Gastroesophageal sphincter (tissue), 4 donors: ENCODE measurements at regions not wholly inside any gene's neighbourhood (a gene's known extent, or its start where the extent isn't known, plus 50 kb on each side); places are given as distances from the start of the nearest gene placed in this dataset.
A peak's percentile ranks its signal among the peaks of the same experiment; 100 is the strongest.

Experiments used
- ATAC-seq: fragments of 150-250 bp; one replicate; pipeline ENCODE4 v1.9.1; 2016; ENCODE audit warnings: mild to moderate bottlenecking, moderate library complexity
- H3K27ac ChIP-seq, 4 donors: fragments of 200-600 bp; sonication (generic) in 3 of 4; 1 replicate in 3 of 4; 2 replicates in 1 of 4; pipeline ENCODE4 v1.5.1; 2016 to 2019
- H3K27me3 ChIP-seq: fragments of 200-600 bp; sonication (generic); one replicate; pipeline ENCODE4 v1.5.1; 2019
- H3K36me3 ChIP-seq, 2 donors: fragments of 200-600 bp; sonication (generic); one replicate each; pipeline ENCODE4 v1.5.1; 2019; ENCODE audit warnings: control low read depth in 1 of 2
- H3K4me1 ChIP-seq, 3 donors: fragments of 200-600 bp; sonication (generic); 1 replicate in 2 of 3; 2 replicates in 1 of 3; pipeline ENCODE4 v1.5.1; 2016 to 2019; ENCODE audit warnings: control low read depth in 2 of 3
- H3K4me3 ChIP-seq, 2 donors: fragments of 200-600 bp; sonication (generic); one replicate each; pipeline ENCODE4 v1.5.1; 2019; ENCODE audit warnings: mild to moderate bottlenecking in 1 of 2, moderate library complexity in 1 of 2
- H3K9me3 ChIP-seq, 3 donors: fragments of 200-600 bp; sonication (generic); one replicate each; pipeline ENCODE4 v1.5.1; 2017 to 2019; ENCODE audit warnings: control low read depth in 2 of 3
- CTCF ChIP-seq, 4 experiments: fragments of 200-600 bp in 2 of 4; fragments of 450-650 bp in 2 of 4; sonication (generic) in 1 of 4; IDR thresholded peaks; one replicate each; pipeline ENCODE4 v1.5.1; 2017 to 2019; ENCODE audit warnings: antibody characterized with exemption in 4 of 4, mild to moderate bottlenecking in 2 of 4, moderate library complexity in 2 of 4
- EP300 ChIP-seq: sonication (generic); formaldehyde crosslinking; IDR thresholded peaks from one replicate; pipeline ENCODE4 v1.6.1; 2017; ENCODE audit warnings: antibody characterized with exemption, mild to moderate bottlenecking
- POLR2A ChIP-seq, 2 donors: fragments of 450-650 bp; IDR thresholded peaks; one replicate each; pipeline ENCODE4 v1.6.1; 2017; ENCODE audit warnings: antibody characterized with exemption in 2 of 2, mild to moderate bottlenecking in 2 of 2, moderate library complexity in 1 of 2
- POLR2AphosphoS5 ChIP-seq: sonication (generic); formaldehyde crosslinking; IDR thresholded peaks from one replicate; pipeline ENCODE4 v1.6.1; 2017; ENCODE audit warnings: antibody characterized with exemption
- WGBS, 2 donors: methylation state at CpG; one replicate each; pipeline ENCODE4 v1.1.5; 2018; ENCODE audit warnings: low coverage in 1 of 2; 5-methylcytosine and 5-hydroxymethylcytosine counted together

GRCh38 chr1:81174811-81175476, 625.8 kb upstream of the ADGRL2 start:
- ATAC-seq = peak; percentile 34
- TF ChIP-seq POLR2A (IDR thresholded peaks at IDR 0.05) (no peak), EP300 (no peak), CTCF (IDR thresholded peaks at IDR 0.05) (no peak)
- H3K27me3 ChIP-seq = no peaks in the 10 kb centered on the region
- no peaks in the 10 kb centered on the region for H3K36me3 ChIP-seq
- peaks cover 0 to 34% (median 0%) of the 10 kb centered on the region in 3 donors for H3K9me3 ChIP-seq
- no peak overlapping the region for H3K27ac ChIP-seq
- no peaks in the 10 kb centered on the region for H3K4me1 ChIP-seq
- no peak overlapping the region for H3K4me3 ChIP-seq
- WGBS, 2 donors = 80 to 100% methylated on average over 1 of the region's 2 CpGs

GRCh38 chr1:81174052-81174451, 626.7 kb upstream of the ADGRL2 start:
- Histone ChIP-seq H3K27ac (no peak overlapping the region), H3K27me3 (no peaks in the 10 kb centered on the region), H3K4me3 (no peak overlapping the region), H3K9me3 (peaks cover 0 to 39% (median 0%) of the 10 kb centered on the region in 3 donors), H3K4me1 (no peaks in the 10 kb centered on the region), H3K36me3 (no peaks in the 10 kb centered on the region)
- no peak for TF ChIP-seq POLR2A (IDR thresholded peaks at IDR 0.05)
- TF ChIP-seq CTCF (IDR thresholded peaks at IDR 0.05) = no peak
- TF ChIP-seq EP300 = no peak
- no peak for TF ChIP-seq POLR2AphosphoS5
- 100% methylated on average over 1 of the region's 2 CpGs for WGBS, 2 donors
- no peak for ATAC-seq

GRCh38 chr1:81172483-81172882, 628.3 kb upstream of the ADGRL2 start:
- H3K9me3 ChIP-seq = peaks cover 0 to 39% (median 0%) of the 10 kb centered on the region in 3 donors
- TF ChIP-seq POLR2AphosphoS5 = no peak
- no peak for TF ChIP-seq POLR2A (IDR thresholded peaks at IDR 0.05)
- TF ChIP-seq CTCF (IDR thresholded peaks at IDR 0.05) = no peak
- no peak for TF ChIP-seq EP300
- H3K36me3 ChIP-seq = no peaks in the 10 kb centered on the region
- 76 to 93% methylated on average over 2 of the region's 2 CpGs for WGBS, 2 donors
- no peak overlapping the region for H3K27ac ChIP-seq
- no peaks in the 10 kb centered on the region for H3K4me1 ChIP-seq
- H3K4me3 ChIP-seq = no peak overlapping the region
- no peak for ATAC-seq
- no peaks in the 10 kb centered on the region for H3K27me3 ChIP-seq

- Histone ChIP-seq H3K27ac (no peak overlapping the region), H3K4me1 (no peaks in the 10 kb centered on the region), H3K4me3 (no peak overlapping the region), H3K9me3 (peaks cover 0 to 39% (median 0%) of the 10 kb centered on the region in 3 donors), H3K36me3 (no peaks in the 10 kb centered on the region), H3K27me3 (no peaks in the 10 kb centered on the region)
- TF ChIP-seq EP300 (no peak), CTCF (IDR thresholded peaks at IDR 0.05) (no peak), POLR2A (IDR thresholded peaks at IDR 0.05) (no peak)
- no peak for ATAC-seq
- 62 to 83% methylated on average over 2 of the region's 2 CpGs for WGBS, 2 donors
These were observed 630.0 kb upstream of the ADGRL2 start for GRCh38 chr1:81170721-81171120.

GRCh38 chr1:81165963-81166362, 634.8 kb upstream of the ADGRL2 start:
- no peaks in the 10 kb centered on the region for H3K27me3 ChIP-seq
- no peak for ATAC-seq
- WGBS, 2 donors = 82 to 87% methylated on average over 2 of the region's 2 CpGs
- TF ChIP-seq POLR2A (IDR thresholded peaks at IDR 0.05) = no peak
- no peak for TF ChIP-seq POLR2AphosphoS5
- TF ChIP-seq CTCF (IDR thresholded peaks at IDR 0.05) = no peak
- TF ChIP-seq EP300 = no peak
- no peak overlapping the region for H3K27ac ChIP-seq
- no peaks in the 10 kb centered on the region for H3K36me3 ChIP-seq
- no peak overlapping the region for H3K4me3 ChIP-seq
- H3K4me1 ChIP-seq = no peaks in the 10 kb centered on the region
- H3K9me3 ChIP-seq = peaks cover 0 to 13% (median 0%) of the 10 kb centered on the region in 3 donors
